Stimulated activated CD8-positive, alpha-beta memory T cell treated with anti-CD3 and anti-CD28 coated beads, Interleukin-12 subunit alpha, Interleukin-12 subunit beta, amount 100 ng/mL, for 24 hours (primary cell): ENCODE measurements at regions not wholly inside any gene's neighbourhood (a gene's known extent, or its start where the extent isn't known, plus 50 kb on each side); places are given as distances from the start of the nearest gene placed in this dataset.

Source experiments
- DNase-seq: peaks from one replicate; pipeline ENCODE4 v3.0.0-alpha.2; 2020; ENCODE audit errors: extremely low read depth

DNA sequence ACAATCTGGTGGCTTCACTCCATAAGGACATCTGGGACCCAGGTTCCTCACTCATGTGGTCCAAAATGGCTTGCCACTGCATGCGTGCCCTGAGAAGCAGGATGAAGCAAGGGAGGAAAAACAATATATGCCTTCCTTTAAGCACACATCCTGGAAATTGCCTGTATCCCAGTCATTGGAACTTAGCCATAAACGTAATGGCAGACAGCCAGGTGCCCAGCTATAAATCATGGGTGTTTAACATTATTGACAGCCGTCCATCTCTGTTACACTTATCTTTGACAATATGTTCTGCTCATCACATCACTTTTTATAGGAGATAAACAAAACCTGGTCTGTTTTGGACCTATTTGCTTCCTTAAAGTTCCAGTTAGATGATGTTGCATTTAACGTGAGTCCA is 181.0 kb downstream of the AASDH start:
- no peak for DNase-seq

DNA sequence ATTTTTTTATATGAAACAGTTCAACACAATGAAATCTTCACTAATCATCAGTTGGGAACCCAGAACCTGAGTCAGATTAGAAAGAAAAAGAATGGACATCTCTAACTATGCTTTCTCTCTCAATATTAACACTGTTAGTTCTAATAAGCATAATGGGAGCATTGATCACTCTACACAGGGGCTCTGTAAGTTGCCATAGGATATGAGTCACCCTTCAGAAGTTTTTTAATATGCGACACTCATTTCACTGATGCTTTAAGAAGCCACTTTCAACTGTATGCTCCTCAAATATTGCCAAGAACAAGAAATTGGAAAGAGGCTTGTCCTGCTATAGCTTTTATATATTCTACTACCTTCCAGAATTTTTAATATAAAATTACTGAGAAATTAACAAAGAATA is 187.0 kb downstream of the AASDH start:
- no peak for DNase-seq

DNA sequence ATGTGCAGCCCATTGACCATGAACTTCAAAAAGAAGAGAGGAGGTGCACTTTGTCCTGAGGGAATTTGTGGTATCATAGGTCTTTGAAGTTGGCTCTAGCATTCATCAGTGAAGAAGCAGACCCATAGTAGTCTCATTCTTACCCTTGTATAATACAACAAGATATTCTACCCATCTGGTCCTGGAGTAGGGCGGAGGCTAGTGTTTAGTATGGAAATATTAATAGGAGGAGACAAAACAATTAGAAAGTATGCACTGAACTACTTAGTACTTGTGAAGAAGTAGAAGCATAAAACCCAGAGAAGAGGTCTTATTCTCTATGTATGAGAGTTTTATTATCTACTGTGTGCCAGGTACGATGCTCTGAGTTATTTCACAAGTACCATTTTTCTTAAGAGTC is 189.0 kb downstream of the AASDH start:
- DNase-seq: no peak

DNA sequence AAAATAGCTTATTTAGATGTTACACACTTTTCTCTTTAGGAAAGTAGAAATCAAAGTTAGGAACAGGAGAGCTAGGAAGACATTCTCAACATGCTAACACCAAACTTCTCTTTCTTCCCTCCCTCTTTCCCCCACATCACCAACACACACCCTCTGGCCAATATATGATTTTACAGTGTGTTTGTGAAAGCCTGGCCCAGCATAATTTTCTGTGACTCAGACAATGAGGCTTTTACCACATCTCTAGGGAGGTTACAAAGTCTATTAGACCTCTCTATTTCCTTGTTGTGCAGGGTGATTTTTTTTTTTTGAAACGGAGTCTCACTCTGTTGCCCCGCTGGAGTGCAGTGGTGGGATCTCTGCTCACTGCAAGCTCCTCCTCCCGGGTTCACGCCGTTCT is 189.9 kb downstream of the AASDH start:
- DNase-seq: no peak

DNA sequence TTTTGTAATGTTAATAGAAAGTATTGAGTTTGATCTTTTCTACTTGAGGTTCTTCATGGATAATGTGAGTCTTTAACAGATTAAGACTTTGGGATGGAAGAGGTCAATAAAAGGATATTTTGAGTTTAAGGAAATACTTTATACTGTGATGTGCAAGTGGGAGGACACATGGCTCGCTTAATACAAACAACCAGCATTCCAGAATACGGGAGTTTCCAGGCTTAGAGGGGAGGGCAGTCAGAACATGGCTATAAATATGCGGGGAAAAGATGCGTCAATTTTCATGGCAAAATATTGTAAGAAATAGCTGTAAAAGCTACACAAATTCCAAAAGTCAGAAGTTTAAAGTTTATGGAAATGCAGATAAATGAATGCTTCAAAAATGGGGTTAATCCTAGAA is 192.3 kb downstream of the AASDH start:
- no peak for DNase-seq

DNA sequence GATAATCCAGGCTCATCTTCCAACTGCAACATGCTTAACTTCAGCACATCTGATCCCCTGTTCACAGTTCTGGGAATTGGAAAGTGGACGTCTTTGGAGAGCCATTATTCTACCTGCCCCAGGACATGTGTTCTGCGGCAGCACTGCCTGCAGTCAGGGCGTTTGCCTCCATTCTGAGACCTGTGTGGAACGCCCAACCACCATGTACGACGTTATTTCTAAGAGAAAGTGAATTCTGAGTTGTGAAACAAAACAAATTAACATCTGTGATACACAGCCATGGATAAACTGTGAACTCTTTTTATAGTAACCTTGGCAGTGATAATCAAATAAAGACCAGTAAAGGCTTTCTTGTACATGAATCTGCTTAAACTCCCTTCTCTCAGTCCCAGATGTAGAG is 195.8 kb downstream of the AASDH start:
- no peak for DNase-seq

DNA sequence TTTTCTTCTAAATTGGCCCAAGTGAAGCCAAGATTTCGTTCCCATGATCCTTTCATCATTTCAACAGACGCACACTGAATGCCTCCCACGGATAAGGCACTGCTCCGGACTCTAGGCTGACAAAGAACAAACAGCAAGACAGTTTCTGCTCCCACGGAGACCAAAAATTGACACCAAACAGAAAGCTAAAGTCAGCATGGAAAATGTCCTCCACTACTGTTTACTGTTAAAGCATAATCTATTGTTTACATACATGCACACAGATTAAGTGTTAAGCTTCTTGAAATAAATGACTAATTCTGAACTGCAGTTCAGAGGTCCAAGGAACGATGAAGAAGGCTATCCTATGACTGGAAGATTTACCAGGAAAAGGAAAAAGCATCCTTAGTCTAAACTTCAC is 199.6 kb downstream of the AASDH start:
- no peak for DNase-seq

DNA sequence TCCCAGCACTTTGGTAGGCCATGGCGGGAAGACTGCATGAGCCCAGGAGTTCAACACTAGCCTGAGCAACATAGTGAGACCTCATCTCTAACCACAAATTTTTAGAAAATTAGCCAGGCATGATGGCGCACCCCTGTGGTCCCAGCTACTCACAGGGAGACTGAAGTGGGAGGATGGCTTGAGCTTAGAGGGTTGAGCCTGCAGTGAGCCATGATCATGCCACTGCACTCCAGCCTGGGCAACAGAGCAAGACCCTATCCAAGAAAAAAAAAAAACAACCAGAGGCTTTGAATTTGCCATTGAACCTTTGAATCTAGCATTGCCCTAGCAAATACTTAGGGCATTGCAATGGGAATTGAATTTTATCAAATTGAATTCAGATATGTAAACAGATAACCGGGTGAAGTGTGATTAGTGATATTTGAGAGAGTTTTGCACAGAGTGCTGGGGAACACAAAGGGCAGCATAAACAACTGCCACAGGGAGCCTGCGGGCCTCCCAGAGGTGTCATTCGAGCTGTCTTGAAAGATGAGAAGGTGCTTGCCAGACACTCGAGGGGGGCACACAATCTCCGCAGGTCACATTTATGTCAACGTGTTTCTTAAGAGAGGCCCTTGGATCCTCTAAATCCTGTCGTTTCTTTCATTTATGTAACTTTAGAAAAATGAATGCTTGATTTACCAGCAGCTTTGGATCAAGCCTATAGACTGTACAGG is 200.3 kb downstream of the AASDH start:
- DNase-seq: no peak

DNA sequence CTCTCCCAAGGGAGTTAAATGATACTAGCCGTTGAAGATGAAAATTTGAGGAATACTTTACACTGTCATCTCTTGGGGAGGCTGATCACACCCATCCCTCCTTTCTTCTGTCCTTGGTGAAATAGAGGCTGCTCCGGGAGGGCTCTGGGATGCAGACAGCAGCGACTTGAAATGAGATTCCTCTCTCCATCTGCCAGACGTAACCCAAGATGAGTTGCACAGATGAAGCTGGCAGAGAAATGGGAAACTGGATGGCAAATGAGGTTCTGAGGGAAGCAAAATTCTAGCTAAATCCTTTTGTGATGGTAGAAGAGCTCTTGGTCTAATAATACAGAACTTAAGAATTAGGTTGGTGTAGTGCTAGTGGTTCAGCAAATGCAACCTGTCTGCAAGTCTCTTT is 201.4 kb downstream of the AASDH start:
- DNase-seq: no peak

DNA sequence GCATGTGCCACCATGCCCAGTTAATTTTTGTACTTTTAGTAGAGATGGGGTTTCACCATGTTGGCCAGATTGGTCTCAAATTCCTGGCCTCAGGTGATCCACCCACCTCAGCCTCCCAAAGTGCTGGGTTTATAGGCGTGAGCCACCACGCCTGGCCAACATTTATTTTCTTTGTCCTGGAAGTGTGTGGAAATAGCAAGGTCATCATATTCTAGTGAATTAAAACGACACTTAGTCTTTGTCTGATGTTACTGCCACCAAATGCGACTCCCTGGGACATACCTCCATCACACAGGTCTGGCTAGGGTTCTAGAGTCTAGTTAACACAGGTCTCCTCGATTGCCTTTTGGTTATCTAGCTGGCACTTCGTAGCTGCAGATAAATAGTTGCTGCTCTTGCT is 203.1 kb downstream of the AASDH start:
- no peak for DNase-seq

DNA sequence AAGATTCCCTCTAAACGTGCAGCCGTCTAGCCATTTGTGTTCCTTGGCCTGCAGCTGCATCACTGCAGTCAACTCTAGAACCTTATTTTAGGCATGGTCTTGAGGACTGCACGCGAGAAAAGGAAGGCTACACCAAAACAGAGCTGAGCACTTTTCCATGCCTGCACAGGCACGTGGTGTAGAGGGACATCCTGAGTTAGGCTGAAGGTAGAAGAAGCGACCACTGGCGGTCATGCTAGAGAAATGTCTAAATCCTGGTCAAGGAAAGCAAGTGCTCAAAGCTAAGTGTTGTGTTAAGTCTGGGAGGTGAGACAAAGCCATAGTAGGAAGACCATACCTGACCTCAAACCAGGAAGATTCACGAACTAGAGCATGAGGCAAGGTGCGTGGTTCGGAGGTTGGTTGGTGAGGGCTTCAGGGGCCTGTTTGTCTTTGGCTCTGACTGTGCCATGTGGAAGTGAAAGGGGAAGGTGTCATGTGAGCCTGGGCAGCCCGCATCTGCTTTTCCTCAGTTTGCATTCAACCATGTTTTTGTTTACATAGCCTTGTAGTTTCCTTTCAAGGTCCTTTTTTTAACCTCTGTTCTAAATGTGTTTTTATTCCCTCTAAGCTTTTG is 203.8 kb downstream of the AASDH start:
- no peak for DNase-seq

DNA sequence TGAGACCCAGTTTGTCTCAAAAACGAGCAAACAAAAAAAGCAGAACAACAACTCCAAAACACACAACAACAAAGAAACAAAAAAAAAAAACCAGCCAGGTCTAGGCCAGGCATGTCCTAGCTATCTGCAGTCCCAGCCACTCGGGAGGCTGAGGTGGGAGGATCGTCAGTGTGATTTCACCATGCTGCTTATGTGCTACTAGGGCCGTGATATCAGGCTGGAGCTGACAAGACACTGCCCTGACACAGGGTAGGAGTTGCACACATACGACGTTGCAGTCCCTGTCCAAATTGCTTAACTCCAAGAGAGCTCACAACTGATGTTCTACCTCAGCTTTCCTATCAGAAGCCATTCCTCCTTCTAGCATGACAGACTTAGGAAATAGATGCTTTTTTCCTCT is 204.9 kb downstream of the AASDH start:
- no peak for DNase-seq

DNA sequence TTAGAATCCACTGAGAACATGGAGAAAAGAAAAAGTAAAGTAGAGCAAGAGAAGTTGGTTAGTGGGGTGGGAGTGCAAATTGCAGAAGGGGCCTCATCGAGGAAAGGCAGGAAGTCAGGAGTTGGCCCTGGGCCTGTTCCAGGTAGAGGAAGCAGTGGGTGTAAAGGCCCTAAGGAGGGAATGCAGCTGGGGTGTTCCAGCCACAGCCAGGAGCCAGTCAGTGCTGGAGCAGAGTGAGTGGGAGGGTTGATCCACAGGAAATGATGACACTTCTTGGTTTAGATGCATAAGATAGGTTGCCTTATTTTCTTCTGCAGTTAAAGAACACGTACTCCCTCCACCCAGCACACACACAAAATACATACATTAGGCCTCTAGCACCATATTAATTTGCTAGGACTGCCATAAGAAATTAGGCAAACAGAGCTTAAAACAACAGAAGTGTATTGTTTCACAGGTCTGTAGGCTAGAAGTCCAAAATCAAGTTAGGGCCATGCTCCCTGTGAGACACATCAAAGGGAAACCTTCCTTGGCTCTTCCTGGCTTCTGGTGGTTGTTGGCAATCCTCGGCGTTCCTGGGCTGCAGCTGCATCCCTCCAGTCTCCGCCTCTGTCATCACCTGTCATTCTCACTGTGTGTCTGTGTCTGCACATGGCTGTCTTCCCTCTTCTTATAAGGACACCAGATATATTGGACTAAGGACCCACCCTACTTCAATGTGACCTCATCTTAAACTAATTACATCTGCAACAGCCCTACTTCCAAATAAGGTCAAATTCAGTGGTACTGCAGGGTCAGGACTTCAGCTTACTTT is 205.9 kb downstream of the AASDH start:
- DNase-seq: no peak

DNA sequence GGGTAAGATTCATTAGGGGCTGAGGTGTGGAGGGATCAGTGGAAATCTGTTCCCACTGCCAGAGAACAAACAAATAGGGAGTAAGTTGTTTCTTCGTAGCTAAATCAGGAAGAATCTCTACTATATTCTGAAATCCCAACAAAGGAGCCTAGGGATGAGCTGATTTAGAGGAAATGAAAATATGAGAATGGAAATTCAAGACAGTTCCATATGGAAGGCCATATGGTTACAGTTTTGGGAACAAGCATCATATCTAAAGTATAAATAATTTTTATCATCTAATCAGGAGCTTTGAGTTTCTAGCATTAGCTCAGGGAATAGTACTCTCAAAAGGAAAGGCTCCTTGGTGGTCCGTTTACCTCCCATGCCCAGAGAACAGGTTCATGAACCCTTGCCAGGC is 218.2 kb downstream of the AASDH start:
- no peak for DNase-seq

DNA sequence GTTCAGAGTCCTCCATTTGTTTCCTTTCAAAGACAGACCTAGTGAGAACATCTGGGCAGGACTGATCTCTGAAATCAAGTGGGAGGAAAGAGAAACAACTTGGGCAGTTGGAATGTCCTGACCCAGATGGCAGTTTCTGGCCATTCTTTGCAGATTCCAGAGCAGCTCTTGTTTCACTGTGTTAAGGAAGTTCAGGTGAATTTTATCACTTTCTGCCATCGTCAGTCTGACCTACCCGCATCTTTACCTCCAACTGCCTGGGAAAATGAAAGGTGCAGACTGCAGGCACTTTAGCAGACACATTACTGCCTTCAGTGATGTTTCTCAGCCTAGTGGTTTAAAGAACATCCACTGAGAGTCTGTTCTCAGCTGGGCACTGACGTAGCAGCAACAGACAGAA is 216.2 kb downstream of the CEP135 start:
- no peak for DNase-seq

DNA sequence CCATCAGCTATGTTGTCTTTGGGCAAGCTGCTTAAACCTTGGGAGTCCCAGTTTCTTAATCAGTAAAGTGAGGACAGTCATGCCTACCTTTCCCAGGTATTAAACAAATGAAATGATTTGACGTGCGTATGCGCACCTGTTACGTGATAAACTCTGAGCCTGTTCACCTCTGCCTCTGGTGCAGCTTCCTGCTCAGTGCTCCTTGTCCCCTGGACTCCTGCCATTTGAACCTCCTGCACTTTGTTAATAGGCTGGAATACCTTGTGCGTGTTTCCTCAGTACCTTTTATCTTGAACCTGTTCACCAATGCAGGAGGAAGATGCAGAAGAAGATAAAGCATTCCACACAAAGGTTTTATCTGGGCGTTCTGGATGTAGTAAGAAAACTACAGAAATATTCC is 211.9 kb downstream of the CEP135 start:
- DNase-seq: no peak

DNA sequence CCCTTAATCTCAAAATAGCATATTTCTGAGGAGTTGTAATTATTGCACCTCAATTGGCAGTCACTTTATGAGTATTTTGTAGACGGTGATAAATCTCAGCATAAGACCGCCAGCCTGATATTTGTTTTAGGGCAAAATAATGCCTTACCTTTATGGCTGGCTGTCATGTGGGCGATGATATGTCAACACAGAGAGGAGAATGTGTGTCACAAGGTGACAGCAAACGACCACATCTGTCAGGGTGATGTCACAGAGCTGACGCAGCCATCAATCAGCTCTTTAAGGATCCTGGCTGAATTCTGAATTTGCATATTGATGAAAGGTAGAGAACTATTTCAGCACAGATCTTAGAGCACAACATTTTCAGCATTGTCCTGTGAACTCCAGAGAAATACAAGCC is 209.7 kb downstream of the CEP135 start:
- no peak for DNase-seq

DNA sequence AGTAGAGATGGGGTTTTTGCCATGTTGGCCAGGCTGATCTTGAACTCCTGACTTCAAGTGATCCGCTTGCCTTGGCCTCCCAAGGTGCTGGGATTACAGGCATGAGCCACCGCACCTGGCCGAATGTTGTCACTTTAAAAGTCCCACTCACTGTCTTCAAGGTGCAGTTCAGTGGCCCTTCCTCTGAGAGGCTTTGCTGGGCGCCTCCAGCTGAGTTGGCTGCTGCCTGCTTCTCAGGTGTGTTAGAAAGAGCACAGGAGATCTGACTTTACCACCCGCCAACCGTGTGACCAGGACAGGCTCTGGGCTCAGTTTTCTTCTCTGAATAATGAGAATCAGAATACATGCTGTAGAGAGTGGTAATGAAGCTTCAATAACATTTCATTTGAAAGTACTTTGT is 207.4 kb downstream of the CEP135 start:
- DNase-seq: no peak

DNA sequence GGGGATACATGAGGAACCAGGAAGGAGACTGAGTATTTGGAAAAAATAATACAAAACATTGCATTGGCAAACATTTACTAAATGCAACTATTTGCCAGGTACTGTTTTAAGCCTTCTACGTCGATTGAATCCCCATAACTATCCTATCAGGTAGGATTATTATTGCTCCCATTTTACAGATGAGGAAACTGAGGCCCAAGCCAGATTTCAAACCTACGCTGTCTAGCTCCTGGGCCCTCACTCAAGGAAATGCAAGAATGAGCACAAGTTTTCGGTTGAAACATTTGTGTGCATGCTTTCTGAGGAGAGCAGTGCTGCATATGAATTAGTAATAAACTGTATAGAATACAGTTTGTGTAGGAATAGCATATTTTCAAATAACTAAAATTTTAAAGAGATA is 206.7 kb downstream of the CEP135 start:
- no peak for DNase-seq

DNA sequence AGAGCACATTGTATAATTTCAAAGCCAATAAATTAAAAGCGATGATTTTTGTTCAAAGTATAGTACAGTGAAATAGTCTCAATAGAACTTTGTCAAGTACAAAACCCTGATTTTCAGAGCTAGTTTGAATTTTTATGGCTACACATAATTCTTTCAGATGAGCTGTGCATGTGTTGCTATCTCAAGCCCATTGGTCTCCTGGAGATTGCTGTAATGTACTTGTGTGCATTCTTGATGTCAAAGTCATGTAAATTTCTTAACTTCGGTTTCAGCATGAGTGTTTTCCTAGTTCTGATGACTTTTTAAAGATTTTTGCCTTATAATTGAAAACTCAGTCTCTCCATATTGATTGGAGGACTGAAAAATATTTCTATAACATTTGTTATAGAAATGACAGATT is 200.8 kb downstream of the CEP135 start:
- no peak for DNase-seq

DNA sequence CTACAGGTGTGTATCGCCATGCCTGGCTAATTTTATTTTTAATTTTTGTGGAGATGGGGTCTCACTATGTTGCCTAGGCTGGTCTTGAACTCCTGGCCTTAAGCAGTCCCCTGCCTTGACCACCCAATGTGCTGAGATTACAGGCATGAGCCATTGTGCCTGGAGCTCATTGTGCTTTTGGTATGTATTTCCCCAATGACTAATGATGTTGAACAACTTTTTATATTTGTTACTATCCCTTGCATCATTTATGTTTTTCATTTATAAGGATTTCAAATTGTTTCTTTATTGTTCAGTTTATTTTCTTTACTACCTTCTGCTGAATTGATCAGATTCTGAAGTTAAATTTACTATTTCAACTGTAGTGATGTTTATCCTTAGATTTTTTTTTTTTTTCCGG is 199.7 kb downstream of the CEP135 start:
- no peak for DNase-seq

DNA sequence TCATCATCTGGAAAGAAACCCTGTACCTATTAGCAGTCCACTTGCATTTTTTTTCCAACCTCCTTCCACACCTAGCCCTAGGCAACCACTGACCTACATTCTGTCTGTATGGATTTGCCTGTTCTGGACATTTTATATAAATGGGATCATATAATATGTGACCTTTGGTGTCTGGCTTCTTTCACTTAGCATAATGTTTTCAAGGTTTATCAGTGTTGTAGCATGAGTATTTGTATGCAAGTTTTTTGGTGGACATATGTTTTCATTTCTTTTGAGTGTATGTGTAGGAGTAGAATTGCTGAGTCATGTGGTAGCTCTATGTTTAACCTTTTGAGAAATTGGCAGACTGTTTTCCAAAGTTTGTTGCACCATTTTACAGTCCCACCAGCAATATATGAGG is 198.6 kb downstream of the CEP135 start:
- DNase-seq: no peak

DNA sequence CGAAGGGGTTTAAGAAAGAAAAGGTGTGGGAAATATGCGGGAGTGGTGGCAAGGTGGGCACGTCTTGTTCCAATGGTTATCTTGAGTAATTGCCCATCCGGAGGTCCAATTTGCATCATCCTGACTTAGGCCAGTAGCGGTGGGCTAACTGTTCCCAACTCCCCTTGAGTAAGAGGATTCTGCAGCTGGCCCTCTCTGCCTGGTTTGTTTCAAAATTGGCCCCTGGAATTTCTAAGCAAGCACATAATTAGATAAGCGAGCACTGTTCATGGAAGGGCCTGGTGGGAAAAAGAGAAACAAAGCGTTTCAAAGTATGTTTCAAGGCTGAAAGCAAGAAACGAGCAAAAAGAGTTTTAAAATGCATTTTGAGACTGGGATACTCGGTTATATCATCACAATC is 198.2 kb downstream of the CEP135 start:
- DNase-seq: no peak
